NT2/D1 (cell line): ENCODE measurements at regions not wholly inside any gene's neighbourhood (a gene's known extent, or its start where the extent isn't known, plus 50 kb on each side); places are given as distances from the start of the nearest gene placed in this dataset.
"Not testable (repeated sequence)": the region's sequence is repeated elsewhere in the genome, so short reads cannot be mapped to it uniquely, and the experiment has no call there.

ENCODE experiments used
- SUZ12 ChIP-seq: IDR thresholded peaks from 2 replicates; pipeline ENCODE4 v1.6.1; 2011; ENCODE audit not compliant: insufficient read length, insufficient read depth; ENCODE audit errors: extremely low read depth
- YY1 ChIP-seq: IDR thresholded peaks from 2 replicates; pipeline ENCODE4 v1.6.1; 2011; ENCODE audit not compliant: insufficient read length, insufficient read depth

GRCh38 chr20:40968816-40969562 is 59.6 kb upstream of the TOP1 start:
- TF ChIP-seq YY1, SUZ12: not testable (repeated sequence)
